NCI-H748 treated with DMSO at 0.1 percent for 48 hours (cell line): ENCODE measurements at regions not wholly inside any gene's neighbourhood (a gene's known extent, or its start where the extent isn't known, plus 50 kb on each side); places are given as distances from the start of the nearest gene placed in this dataset.
A peak's percentile ranks its signal among the peaks of the same experiment; 100 is the strongest.

Source experiments
- DNase-seq: peaks from one replicate; lab custom pipeline; 2025; lab: John Stamatoyannopoulos, UW

DNA sequence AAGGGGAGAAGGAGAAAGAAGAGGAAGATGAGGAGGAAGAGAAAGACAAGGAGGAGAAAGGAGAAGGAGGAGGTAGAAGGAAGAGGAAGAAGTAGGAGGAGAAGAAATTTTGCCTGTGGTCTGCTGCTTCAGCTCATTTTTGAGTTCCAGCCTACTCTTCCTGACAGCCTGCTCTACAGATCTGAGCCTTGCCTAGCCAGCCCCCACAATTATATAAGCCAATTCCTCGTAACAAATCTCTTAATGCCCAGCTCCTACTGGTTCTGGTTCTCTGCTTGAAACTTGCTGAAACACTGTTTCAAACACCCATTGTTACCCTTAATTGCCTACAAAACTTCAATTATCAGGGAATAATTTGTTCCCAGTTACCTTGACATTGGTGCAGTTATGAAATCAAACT lies 1014.2 kb upstream of the CELF4 start:
- DNase-seq: no peak

GRCh38 chr18:38576916-38577315 lies 1011.3 kb upstream of the CELF4 start:
- no peak for DNase-seq

GRCh38 chr18:38576349-38576748 lies 1010.8 kb upstream of the CELF4 start:
- no peak for DNase-seq

DNA sequence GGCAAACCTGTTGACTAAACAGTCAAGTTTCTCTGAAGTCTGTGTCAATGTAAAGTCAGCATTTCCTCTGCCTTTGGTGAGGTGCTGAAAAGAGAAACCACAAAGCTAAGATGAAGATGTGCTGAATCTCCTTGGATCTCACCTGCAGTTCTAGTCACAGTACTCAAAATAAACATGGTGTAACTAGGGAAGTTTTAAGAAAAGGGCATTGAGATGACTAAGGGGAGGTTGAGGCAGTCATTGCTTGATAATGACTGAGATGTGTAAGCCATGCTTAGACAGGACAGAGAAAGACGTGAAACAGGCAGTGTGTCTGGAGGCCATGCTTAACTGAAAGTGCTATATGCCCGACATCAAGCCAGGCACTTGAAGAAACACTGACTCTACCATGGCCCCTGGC lies 1010.0 kb upstream of the CELF4 start:
- DNase-seq: no peak

- DNase-seq: no peak
Measured at GRCh38 chr18:38575023-38575422, 1009.4 kb upstream of the CELF4 start.

GRCh38 chr18:38572554-38573111 lies 1007.0 kb upstream of the CELF4 start:
- peak; percentile 96 for DNase-seq

GRCh38 chr18:38571651-38572050 lies 1006.1 kb upstream of the CELF4 start:
- DNase-seq: no peak

DNA sequence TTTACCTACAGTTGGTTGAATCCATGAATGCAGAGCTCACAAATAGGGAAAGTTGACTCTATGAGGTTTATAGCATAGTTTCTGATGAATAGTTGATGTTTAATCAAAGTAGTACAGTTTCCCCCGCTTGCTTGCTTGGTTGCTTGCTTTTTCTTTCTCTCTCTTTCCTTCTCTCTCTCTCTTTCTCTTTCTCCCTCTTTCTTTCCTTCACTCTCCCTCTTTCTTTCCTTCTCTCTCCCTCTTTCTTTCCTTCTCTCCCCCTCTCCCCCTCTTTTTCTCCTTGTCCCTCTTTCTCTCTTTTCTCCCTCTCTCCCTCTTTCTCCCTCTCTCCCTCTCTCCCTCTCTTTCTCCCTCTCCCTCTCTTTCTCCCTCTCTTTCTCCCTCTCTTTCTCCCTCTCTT lies 999.9 kb upstream of the CELF4 start:
- no peak for DNase-seq

- DNase-seq: no peak
Measured at GRCh38 chr18:38563396-38563980, 997.9 kb upstream of the CELF4 start.

DNA sequence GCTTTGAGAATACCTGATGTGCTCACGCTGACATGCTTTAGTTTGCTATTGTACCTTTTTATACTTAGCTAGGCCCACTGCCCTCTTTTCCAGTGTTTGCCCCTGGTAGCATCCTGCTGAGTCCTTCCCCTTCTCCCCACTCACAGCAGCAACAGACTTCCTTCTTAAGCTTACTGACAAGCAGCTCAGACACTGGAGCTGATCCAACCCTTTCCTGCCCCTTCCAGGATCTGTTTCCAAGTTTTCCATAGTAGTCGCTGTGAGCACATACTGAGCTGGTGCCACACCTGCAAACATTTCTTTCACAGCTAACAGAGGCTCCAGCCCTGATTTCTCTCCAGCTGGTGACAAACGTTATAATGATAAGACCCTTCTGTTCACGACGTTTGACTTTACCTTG lies 991.4 kb upstream of the CELF4 start:
- no peak for DNase-seq

DNA sequence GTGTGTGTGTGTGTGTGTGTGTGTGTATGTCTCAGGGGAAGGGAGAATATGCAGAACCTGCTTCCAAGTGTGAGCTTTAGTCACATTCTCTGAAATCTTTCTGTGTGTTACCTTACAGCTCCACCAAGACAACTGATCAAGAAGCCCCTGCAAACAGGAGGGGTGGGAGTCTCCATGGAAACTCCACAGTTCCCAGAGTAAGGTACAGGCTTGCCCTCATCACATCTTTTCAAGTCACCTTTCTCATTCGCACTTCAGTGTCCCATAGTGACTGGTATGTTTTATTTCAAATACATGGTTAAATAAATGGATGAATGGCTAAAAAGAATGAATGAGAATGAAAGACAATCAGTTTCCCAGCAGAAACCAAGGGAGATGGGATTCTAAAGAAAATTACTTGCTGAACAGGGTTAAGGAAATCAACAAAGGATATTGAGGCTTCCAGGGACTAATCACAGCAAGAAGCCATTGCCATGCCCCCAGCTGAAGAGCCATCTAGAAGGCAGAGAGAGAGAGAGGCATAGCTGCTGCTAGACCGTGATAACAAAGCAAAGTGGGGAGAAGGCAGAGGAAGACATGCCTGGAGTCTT lies 987.2 kb upstream of the CELF4 start:
- no peak for DNase-seq

DNA sequence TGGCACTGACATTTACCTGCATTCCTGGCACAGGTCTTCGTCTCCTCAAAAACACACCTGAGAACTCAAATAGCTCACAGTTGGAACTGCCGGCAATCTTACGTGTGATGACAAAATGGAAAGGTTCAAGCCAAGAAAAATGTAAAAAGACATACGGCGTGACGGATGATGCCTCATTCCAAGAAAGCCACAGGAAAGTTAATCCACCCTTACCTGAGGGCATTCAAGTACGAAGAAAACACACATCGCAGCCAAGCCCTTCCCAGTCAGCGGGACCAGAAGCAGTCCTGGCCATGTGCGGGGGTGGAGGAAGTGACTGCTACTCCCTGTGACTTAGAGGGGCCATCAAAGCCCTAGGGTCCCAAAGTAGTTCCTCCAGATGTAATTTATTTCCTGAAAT lies 986.3 kb upstream of the CELF4 start:
- DNase-seq: no peak

DNA sequence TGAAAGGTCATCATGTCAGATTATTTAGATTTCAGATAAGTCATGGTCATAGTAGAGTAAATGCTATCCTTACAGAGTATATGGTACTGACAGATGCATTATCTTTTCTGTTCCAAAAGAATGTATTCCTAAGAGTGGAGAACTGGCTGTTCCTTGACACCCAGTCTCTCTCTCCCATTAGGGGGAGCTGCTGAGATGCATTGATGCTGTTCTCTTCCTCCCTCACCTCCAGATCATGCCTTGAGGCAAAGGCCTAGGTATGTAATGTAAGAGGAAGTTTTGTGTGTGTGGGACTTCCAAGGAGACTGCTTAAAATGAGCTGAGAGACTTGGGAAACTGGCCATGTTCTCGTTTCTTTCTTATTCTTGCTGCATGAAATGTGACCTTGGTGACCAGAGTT lies 979.5 kb upstream of the CELF4 start:
- DNase-seq: no peak

- DNase-seq: no peak
Measured at GRCh38 chr18:38539856-38540255, 974.3 kb upstream of the CELF4 start.

DNA sequence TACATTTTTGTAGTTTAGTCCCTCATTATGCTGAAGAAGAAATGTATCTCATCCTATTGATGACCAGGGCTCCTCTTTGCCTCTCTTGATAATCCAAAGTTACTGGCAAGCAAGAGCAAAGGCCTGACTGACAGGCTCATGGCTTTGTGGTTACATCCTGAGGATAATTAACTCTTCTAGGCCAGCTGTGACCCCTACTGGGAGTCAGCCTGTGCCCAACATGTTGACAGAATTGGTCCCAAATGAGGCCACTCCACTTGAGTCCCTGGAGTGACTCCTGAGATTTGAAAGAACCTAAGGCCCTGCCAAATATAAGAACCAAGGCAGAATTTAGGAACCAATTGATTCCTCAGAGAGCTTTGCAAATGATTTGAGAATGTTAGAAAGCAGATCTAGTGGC lies 973.8 kb upstream of the CELF4 start:
- DNase-seq: no peak

DNA sequence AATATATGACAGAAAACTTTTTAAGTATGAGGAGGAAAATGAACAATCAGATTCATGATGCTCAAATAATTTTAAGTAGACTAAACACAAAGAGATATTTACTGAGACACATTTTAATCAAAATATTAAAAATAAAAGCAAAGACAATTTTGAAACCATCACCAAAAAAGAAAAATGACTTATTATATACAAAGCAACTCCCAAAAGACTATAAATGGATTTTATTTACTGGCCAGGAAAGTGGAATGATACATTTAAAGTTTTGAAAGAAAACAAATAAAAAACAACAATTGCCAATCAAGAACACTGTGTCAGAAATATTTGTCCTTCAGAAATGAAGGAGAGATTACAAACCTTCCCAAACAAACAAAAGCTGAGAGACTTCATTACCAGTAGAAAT lies 968.5 kb upstream of the CELF4 start:
- DNase-seq: no peak

DNA sequence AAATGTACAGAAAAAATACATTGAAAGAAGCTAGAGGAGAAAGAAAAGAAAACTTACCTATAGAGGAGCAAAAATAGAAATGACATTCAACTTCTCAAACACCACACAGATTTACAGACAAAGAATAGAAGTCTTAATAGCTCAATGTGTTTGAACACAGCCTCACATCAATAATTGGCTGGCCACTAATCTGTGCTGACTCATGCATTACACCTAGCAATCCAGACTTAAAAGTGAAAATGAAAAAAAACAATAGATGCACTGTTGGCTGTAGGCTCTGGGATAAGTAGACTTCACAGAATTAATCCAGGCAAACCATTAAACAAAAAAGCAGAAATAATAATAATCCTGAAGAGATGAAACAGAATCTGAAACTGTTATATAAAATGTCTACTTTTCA lies 961.3 kb upstream of the CELF4 start:
- peak; percentile 25 for DNase-seq

DNA sequence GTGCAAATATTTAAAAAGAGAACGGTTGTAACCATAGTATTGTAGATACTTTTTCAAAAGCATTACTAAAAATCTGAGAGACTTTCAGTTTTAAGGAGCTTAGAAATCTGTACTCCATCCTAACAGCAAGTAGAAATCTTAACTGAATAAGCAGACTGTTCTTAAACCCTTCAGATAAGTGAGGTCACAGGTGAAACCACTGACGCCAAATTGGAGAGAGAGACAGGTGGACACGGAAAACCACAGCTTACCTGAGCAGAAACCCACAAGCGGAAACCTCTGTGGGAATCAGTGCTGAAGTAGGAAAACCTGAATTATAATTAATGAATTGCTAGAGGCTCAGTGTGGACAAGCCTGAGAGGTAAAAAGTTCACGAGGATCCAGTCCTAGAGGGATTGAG lies 959.4 kb upstream of the CELF4 start:
- DNase-seq: no peak

GRCh38 chr18:38520786-38521185 lies 955.2 kb upstream of the CELF4 start:
- peak; percentile 97 for DNase-seq

DNA sequence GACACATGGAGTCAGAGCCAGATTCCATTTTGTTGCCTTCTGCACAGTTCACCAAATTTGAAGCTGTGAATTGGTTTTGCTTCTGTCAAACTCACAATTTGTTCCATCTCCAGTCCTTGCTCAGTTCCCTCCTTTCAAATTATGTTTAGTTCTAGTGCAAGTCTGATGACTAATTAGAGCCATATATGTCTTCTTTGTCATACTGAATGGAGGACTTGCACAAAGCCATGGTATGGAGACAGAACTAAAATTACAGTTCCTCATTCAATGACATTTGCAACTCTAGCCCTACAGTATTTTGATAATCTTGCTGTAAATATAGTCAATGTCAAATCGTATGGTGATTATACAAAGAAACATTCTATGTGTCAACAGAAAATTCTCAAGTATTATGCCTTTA lies 936.9 kb upstream of the CELF4 start:
- DNase-seq: no peak

DNA sequence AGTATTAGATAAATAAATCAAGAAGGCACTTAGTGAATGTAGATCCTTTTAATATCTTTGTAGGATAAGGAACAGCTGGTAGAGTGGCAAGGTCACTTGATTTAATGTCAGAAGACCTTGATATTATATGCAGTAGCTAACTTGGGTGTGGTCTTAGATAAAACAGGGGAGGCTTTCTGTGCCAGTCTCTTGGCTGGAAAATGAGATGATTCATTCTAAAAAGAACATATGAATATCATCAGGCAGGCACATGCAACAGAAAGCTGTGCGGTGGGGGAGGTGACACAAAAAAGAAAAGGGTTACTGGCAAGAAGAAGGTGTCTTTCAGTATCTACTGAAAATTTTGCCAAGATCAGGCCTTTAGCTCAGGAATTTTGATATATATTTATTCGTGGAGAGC lies 931.7 kb upstream of the CELF4 start:
- no peak for DNase-seq

- DNase-seq: no peak
Measured at GRCh38 chr18:38496222-38496793, 930.7 kb upstream of the CELF4 start.

- no peak for DNase-seq
Measured at GRCh38 chr18:38494065-38494464, 928.5 kb upstream of the CELF4 start.

- DNase-seq: no peak
Measured at GRCh38 chr18:38491195-38491594, 925.6 kb upstream of the CELF4 start.
